Mucosa of stomach (tissue), 1 donor: ENCODE measurements at regions not wholly inside any gene's neighbourhood (a gene's known extent, or its start where the extent isn't known, plus 50 kb on each side); places are given as distances from the start of the nearest gene placed in this dataset.

Source experiments
- H3K27me3 ChIP-seq: one replicate; pipeline ENCODE4 v1.7.0; 2013; ENCODE audit warnings: mild to moderate bottlenecking, low read length; ENCODE audit not compliant: control insufficient read depth, insufficient read depth
- H3K36me3 ChIP-seq: one replicate; pipeline ENCODE4 v1.7.0; 2013; ENCODE audit warnings: low read length; ENCODE audit not compliant: control insufficient read depth, insufficient read depth
- H3K4me1 ChIP-seq: one replicate; pipeline ENCODE4 v1.7.0; 2013; ENCODE audit warnings: mild to moderate bottlenecking, low read length; ENCODE audit not compliant: control insufficient read depth, insufficient read depth
- H3K4me3 ChIP-seq: one replicate; pipeline ENCODE4 v1.7.0; 2013; ENCODE audit warnings: low read length
- H3K9ac ChIP-seq: one replicate; pipeline ENCODE4 v1.7.0; 2013; ENCODE audit warnings: mild to moderate bottlenecking, low read length, moderate library complexity
- H3K9me3 ChIP-seq: one replicate; pipeline ENCODE4 v1.7.0; 2013; ENCODE audit warnings: mild to moderate bottlenecking, low read length, moderate library complexity; ENCODE audit not compliant: control insufficient read depth
- donor health status: Pancreatic carcinoma.

DNA sequence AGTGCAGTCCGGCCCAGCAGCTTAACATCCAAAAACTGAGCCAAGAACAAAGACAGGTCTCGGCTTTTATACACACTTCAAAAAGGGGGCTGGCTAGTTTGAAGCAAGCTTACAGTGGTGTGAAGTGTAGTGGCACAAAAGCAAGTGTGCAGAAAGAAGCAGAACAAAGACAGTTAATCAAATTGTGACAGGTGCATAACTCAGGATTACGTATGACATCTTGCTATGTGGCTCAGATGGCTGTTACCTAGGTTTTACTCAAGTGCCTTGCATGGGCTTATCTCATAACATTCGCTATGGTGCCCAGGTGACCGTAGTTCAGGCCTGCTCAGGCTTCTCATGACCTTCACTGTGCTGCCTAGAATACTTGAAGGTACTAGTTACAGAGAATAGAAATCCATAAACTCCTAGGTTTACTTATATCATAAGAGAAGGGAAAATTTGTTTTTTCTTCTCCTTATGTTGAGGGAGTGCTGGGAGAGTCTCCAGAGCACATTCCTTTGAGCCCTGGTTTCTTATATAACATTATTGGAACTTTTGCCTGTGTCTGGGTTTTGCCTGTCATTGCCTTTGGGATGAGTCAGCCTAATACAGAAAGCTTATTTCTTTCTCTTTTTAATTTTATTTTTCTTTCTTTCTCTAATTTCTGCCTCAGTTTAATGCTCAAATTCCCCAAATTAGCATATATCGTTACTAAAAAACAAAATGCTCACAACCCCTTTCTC, 1629.1 kb upstream of the PCDH20 start:
- Histone ChIP-seq H3K36me3 (no peaks in the 10 kb centered on the region), H3K4me1 (no peaks in the 10 kb centered on the region), H3K4me3 (no peak overlapping the region), H3K27me3 (no peaks in the 10 kb centered on the region), H3K9me3 (no peaks in the 10 kb centered on the region), H3K9ac (no peak overlapping the region)

DNA sequence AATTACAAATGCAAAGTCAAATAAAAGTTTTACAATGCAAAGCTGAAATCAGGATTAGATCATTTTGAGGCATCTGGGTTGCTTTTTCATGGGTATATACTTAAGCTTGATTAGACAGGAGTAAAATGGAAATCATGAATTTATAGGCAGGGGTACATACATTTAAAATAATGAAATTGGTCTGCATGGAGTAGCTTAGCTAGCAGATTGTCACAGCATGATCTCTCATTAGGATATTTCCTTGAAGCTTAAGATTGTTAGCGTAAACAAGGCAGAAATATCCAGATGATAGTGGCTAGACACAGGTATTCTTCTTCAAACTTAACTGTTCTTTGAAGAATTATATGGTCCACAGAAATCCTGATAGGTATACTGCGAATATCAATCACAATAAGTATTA, 1627.0 kb upstream of the PCDH20 start:
- Histone ChIP-seq H3K4me1 (no peaks in the 10 kb centered on the region), H3K9ac (no peak overlapping the region), H3K9me3 (no peaks in the 10 kb centered on the region), H3K27me3 (no peaks in the 10 kb centered on the region), H3K36me3 (no peaks in the 10 kb centered on the region), H3K4me3 (no peak overlapping the region)

- no peaks in the 10 kb centered on the region for H3K9me3 ChIP-seq
- no peaks in the 10 kb centered on the region for H3K36me3 ChIP-seq
- no peaks in the 10 kb centered on the region for H3K27me3 ChIP-seq
- no peak overlapping the region for H3K4me3 ChIP-seq
- no peaks in the 10 kb centered on the region for H3K4me1 ChIP-seq
- no peak overlapping the region for H3K9ac ChIP-seq
Observed at GRCh38 chr13:63041640-63042414, 1626.2 kb upstream of the PCDH20 start.

DNA sequence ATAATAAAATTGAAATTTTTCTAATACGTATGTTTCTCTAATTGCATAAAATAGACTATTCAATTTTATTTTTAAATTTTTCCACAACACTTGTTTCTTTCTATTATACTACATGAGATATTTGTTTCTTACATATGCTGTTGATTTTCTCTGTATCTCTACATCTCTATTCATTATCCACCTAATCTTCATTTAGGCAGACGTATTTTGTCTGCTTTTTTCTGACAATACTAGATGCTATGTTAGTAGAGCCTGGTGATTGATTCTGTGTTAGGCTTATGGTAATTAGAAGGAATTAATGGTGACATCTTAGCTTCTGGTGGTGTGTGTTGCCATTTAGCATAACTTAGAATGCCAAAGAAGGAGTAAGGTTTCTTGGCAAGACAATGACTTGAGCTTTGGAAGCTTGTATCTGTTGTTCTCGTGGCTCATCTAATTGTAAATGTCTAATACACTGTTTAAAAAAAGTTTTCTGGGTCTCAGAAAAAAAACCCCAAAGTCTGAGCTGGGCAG, 1610.7 kb upstream of the PCDH20 start:
- H3K27me3 ChIP-seq, result no peaks in the 10 kb centered on the region
- no peak overlapping the region for H3K4me3 ChIP-seq
- no peaks in the 10 kb centered on the region for H3K4me1 ChIP-seq
- no peaks in the 10 kb centered on the region for H3K9me3 ChIP-seq
- no peaks in the 10 kb centered on the region for H3K36me3 ChIP-seq
- H3K9ac ChIP-seq, result no peak overlapping the region

GRCh38 chr13:63025741-63026140, 1610.1 kb upstream of the PCDH20 start:
- no peak overlapping the region for H3K4me3 ChIP-seq
- H3K36me3 ChIP-seq, result no peaks in the 10 kb centered on the region

DNA sequence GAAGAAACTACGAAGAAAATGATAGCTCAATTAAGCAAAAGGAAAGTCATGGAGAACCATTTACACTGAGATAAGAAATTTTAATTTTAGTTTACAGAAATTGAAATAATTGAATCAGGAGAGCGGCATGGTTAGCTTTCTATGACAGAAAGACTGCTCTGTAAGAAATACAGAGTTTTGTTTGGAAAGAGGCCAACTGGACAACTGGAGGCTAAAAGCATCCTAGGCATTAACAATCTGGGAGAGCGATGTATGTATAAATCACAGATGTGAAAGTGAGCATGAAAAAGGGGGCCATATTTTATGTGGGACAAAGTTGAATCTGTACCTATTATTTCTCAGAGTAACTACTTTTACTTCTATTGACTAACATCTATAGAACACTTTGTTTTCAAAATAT, 1608.8 kb upstream of the PCDH20 start:
- Histone ChIP-seq H3K4me1 (no peaks in the 10 kb centered on the region), H3K9me3 (no peaks in the 10 kb centered on the region), H3K4me3 (no peak overlapping the region), H3K9ac (no peak overlapping the region), H3K36me3 (no peaks in the 10 kb centered on the region), H3K27me3 (no peaks in the 10 kb centered on the region)

More at GRCh38 chr13:63025741-63026140, 1610.1 kb upstream of the PCDH20 start:
- no peak overlapping the region for H3K9ac ChIP-seq
- no peaks in the 10 kb centered on the region for H3K9me3 ChIP-seq
- H3K4me1 ChIP-seq, result no peaks in the 10 kb centered on the region
- no peaks in the 10 kb centered on the region for H3K27me3 ChIP-seq

DNA sequence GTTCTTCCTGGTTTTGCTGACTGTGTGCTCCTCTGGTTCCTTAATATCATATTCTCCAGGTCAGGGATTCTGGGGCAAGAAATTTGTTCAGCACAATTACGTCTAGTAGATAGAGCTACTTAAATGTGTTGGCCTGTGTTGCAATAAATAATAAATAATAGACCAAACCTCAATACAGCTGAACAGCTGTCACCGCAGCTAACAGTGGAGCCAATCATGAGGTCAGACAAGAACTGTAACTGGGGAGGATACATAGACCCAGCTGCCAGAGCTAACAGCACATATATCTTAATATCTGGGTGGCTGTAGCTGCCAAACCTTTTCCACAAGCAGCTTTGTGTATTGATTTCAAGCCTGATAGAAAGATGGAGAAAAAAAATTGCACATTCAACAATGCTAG, 1596.3 kb upstream of the PCDH20 start:
- Histone ChIP-seq H3K4me3 (no peak overlapping the region), H3K4me1 (no peaks in the 10 kb centered on the region), H3K9me3 (no peaks in the 10 kb centered on the region), H3K9ac (no peak overlapping the region), H3K36me3 (no peaks in the 10 kb centered on the region), H3K27me3 (no peaks in the 10 kb centered on the region)

DNA sequence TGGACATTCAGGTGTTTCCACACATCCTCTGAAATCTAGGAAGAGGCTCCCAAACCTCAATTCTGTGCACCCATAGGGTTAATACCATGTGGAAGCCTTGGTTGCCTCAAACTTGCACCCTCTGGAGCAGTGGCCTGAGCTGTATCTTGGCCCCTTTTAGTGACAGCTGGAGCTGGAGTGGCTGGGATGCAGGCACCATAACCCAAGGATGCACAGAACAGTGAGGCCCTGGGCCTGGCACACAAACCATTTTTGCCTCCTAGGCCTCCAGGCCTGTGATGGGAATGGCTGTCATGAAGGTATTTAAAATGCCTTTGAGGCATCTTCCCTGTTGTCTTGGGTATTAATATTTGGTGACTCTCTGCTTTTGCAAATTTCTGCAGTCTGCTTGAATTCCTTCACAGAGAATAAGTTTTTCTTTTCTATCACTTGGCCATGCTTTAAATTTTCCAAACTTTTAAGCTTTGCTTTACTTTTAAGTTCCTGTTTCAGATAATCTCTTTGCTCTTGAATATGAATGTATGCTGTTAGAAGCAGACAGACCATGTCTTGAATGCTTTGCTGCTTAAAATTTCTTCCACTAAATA, 1594.5 kb upstream of the PCDH20 start:
- no peak overlapping the region for H3K4me3 ChIP-seq
- H3K9me3 ChIP-seq, result no peaks in the 10 kb centered on the region
- H3K27me3 ChIP-seq, result no peaks in the 10 kb centered on the region
- no peaks in the 10 kb centered on the region for H3K4me1 ChIP-seq
- H3K36me3 ChIP-seq, result no peaks in the 10 kb centered on the region
- H3K9ac ChIP-seq, result no peak overlapping the region

GRCh38 chr13:63005625-63006024, 1590.0 kb upstream of the PCDH20 start:
- no peaks in the 10 kb centered on the region for H3K9me3 ChIP-seq
- H3K27me3 ChIP-seq, result no peaks in the 10 kb centered on the region
- H3K36me3 ChIP-seq, result no peaks in the 10 kb centered on the region
- no peaks in the 10 kb centered on the region for H3K4me1 ChIP-seq
- H3K4me3 ChIP-seq, result no peak overlapping the region
- H3K9ac ChIP-seq, result no peak overlapping the region

- no peaks in the 10 kb centered on the region for H3K9me3 ChIP-seq
- no peak overlapping the region for H3K9ac ChIP-seq
- H3K4me3 ChIP-seq, result no peak overlapping the region
- H3K36me3 ChIP-seq, result no peaks in the 10 kb centered on the region
- no peaks in the 10 kb centered on the region for H3K27me3 ChIP-seq
- H3K4me1 ChIP-seq, result no peaks in the 10 kb centered on the region
Observed at GRCh38 chr13:62997696-62998095, 1582.0 kb upstream of the PCDH20 start.

GRCh38 chr13:62997038-62997599, 1581.5 kb upstream of the PCDH20 start:
- no peak overlapping the region for H3K4me3 ChIP-seq
- no peaks in the 10 kb centered on the region for H3K27me3 ChIP-seq
- no peaks in the 10 kb centered on the region for H3K36me3 ChIP-seq
- no peaks in the 10 kb centered on the region for H3K9me3 ChIP-seq
- H3K4me1 ChIP-seq, result no peaks in the 10 kb centered on the region
- no peak overlapping the region for H3K9ac ChIP-seq

DNA sequence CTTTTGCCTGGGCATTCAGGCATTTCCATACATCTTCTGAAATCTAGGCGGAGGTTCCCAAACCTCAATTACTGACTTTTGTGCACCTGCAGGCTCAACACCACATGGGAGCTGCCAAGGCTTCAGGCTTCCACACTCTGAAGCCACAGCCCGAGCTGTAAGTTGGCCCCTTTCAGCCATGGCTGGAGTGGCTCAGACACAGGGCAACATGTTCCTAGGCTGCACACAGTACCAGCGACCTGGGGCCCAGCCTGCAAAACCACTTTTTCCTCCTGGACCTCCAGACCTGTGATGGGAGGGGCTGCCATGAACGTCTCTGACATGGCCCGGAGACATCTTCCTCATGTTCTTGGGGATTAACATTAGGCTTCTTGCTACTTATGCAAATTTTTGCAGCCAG, 1558.2 kb upstream of the PCDH20 start:
- no peak overlapping the region for H3K4me3 ChIP-seq
- no peaks in the 10 kb centered on the region for H3K9me3 ChIP-seq
- H3K27me3 ChIP-seq, result no peaks in the 10 kb centered on the region
- H3K9ac ChIP-seq, result no peak overlapping the region
- H3K36me3 ChIP-seq, result no peaks in the 10 kb centered on the region
- no peaks in the 10 kb centered on the region for H3K4me1 ChIP-seq
